NCI-H1694 treated with DMSO at 0.1 percent for 48 hours (cell line): ENCODE measurements at regions not wholly inside any gene's neighbourhood (a gene's known extent, or its start where the extent isn't known, plus 50 kb on each side); places are given as distances from the start of the nearest gene placed in this dataset.

Experiments
- DNase-seq: peaks from one replicate; lab custom pipeline; 2025; lab: John Stamatoyannopoulos, UW

DNA sequence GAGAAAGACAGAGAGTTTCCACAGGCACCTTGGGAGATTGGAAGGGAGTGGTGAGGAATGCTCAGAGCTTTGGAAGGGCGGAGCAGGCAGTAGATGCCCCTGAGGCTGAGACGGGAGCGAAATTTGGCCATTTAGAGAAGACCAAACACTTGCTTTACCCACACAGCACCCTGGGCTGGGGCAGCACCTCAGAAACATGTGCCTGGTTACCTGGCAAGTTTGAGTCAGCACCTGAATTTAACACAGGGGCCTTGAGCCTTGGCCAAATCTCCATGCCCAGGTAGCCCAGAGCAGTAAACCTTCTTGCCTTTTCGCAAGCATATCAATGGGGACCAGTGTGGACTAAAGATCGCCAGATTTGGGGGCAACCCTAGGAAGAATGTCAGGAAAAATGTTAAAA lies 111.9 kb upstream of the NFE2L3 start:
- no peak for DNase-seq

DNA sequence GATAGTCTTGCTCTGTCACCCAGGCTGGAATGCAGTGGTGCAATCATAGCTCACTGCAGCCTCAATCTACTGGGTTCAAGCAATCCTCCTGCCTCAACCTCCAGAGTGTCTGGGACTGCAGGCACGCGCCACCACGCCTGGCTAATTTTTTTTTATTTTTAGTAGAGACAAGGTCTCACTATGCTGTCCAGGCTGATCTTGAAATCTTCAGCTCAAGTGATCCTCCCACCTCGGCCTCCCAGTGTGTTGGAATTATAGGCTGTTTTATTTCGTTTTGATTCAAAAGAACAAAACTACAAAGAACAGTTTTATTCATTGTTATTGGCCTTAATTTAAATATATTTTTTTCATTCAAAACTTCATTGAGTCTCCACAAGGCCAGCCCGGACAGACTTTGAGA lies 109.8 kb upstream of the NFE2L3 start:
- no peak for DNase-seq

DNA sequence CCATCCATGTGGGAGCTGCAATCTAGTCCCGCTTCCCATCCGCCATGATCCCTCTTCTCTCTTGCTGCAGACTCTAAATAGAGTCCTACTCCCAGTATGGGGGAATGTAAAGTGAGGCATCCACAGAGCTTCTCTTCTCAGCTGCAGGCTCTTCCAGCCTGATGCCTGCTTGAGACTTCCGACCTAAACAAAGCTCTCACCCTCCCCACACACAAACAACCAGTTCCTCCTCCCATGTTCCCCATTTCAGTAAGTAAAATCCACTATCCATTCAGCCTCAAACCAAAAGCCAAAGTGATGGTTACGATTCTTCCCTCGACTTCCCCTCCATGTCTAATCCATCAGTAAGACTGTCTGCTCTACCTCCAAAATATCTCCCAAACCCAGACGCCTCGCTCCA lies 108.2 kb upstream of the NFE2L3 start:
- no peak for DNase-seq

DNA sequence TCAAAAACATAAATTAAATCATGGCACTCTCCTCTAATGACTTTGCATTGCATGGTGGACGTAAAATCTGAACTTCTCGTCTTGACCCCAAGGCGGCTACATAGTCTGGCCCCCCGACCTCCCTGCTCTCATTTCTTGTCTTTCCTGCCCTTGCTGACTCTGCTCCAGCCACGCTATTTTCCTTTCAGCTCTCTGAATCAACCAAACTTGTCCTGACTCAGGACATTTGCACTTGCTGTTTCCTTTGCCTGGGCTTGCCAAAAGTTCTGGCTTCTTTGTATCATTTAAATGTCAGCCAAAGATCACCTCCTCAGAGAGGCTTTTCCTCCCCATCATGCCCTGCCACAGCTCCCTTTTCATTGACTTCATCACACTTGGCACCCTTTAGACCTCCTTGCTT lies 107.7 kb upstream of the NFE2L3 start:
- DNase-seq = no peak

DNA sequence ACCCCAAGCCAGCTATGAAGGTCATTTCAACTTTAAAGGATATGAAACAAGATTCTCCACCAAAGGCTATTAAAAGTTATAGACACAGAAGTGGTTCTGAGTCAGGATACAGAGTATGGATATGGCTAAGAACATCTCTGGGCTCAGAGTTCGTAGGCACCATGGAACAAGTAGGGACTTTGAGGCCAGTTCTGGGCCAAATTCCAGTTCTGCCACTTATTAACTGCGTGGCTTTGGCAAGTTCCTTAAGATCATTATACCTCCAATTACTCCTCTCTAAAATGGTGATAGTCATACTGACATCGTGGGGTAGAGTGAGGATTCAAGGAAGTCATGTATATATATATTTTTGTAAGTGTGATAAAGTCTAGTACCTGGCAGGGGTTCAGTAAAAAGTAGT lies 105.8 kb upstream of the NFE2L3 start:
- no peak for DNase-seq

DNA sequence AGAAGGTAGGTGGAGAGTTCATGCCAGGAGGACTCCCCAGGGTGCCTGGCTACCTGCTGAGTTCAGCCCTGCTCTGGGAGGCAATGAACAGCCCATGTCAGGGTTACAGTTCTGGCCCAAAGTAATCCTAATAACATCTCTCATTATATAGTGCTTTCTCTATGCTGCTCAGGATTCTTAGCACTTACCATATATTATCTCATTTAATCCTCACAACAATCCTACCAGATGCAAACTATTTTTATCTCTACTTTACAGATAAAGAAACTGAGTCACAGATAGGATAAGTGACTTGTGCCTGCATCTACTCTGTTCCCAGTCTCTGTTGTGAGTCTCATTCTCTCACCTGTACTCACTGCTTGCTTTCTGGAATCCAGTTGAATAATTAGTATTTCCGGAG lies 105.1 kb upstream of the NFE2L3 start:
- DNase-seq = no peak

DNA sequence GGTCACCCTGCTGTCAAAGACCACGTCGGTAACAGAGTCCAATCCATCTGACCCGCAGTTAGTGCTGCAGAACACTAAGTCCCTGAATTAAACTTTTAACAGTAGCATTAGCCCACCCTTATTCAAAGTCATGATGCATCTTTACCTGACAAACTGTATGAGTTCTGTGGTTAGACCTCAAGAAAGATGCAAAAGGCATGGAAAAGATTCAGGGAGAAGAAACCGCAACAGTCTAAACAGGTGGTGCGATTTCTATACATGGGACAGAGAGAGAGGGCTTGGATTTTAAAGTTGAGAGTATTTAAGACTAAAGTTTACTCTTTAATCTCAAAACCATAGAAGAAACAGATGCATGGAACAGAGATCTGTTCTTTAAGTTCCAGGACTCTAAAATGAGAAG lies 103.3 kb upstream of the NFE2L3 start:
- DNase-seq = no peak

DNA sequence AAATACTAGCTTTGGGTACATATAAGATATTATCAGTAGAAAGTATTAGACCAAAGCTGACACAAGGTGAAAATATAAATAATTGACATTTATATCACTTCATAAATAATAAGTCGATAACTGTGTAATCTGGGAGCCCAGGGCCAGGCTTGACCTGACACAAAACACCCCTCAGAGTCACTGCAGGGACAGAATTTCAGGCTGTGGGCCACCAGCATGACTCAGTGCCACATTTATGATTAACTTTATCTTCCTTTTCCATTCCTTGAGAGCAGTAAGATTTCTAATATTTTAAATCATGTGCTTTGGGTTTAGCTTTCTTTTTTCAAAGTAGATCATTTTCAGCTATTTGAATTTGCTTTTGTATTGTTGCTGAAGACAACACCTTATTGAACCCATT lies 102.9 kb upstream of the NFE2L3 start:
- no peak for DNase-seq

DNA sequence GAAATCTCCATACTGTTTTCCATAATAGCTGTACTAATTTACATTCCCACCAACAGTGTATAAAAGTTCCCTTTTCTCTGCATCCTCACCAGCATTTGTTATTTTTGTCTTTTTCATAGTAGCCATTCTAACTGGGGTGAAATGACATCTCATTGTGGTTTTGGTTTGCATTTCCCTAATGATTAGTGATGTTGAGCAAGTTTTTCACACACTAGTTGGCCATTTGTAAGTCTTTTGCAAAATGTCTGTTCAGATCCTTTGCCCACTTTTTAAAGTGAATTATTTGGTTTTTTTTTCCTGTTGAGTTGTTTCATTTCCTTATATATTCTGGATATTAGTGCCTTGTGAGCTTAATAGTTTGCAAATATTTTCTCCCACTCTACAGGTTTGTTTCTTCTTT lies 101.0 kb upstream of the NFE2L3 start:
- no peak for DNase-seq

DNA sequence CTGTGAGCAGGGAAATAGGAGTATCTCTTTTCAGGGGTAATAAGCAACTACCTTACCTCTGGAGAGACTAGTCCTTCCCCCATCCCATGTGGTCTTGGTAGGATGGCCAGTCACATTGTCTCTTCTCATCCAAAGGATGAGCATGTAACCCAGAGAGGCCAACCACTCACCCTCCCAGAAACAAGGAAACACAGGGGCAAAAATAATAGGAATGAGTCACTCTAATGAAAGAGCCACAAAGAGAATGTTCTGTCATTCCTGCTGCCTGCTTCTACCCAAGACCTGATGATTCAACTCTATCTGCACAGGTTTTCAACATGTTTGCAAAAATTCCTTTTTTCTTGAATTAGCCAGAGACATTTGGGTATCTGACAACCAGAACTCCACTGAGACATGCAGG lies 99.3 kb upstream of the NFE2L3 start:
- DNase-seq = no peak

DNA sequence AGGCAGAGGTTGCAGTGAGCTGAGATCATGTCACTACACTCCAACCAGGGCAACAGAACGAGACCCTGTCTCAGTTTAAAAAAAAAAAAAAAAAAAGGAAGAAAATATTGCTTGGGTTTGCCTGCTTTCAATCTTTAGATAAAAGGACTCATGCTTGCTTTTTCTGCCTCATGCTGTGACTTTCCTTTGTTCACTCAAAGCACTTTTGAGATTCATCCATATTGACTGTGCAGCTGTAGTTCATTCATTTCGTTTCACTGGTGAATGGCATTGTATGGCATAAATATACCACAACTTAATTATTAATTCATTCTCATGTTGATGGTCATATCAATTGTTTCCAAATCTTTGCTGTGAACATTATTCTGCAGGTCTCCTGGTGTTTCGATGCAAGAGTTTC lies 97.6 kb upstream of the NFE2L3 start:
- no peak for DNase-seq

DNA sequence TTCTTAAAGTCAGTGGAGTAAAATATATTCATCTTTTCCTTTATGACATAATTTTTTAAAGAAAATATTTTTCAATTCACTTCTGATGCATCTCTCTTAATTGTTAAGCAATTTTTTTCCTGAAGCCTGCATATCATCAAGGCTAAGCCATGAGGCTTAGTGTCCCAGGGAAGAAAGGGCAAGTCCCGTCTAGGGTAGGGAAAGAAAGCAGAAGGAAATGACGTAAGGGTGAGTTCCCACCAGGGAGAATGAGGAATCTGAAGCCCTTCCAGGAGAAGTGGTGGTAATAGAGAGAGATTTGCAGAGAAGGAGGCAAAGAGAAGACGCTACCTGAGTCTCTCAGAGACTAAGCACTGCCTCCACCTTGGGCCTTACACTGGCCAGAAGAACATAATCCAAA lies 96.8 kb upstream of the NFE2L3 start:
- DNase-seq = no peak

DNA sequence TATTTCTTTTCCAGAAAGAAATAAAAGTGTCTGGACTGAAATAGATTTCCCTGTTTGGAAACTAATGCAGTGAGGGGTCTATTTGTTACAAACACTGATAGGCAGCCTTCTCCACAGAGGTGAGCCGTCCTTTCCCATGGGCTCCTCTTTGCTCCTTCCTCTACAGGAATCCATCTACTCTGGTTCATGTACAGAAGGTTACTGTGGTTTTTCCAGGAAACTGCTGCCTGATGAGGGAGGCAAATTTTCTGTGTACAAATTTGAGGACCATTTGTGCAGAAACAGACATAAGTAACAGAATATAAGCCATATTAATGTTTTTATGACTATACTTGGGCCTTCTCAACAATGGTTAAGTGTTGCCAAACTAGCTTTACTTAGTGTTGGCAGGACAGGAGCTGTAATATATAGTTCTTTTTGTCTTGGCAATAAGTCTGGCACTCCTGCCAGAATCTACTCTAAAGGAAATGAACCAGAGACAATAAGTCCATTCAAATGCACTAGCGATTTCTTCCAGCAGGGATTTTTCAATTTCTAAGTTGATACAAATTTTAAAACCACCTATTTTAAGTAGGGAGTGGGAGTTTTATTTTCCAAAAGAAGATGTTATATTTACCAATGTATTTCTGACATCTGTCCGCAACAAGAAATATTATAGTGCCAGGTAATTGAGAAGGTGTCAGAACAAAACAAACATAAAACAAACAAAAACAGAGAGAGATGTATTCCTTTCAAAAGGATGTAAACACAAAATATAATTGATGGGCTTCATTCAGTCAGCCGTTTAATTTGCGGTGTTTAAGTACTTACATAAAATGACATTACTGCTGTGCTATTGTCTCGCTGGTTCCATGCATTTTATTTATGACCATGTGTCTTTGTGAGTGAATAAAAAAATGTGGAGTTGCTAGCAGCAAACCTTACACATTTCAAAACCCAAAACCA lies 91.0 kb upstream of the NFE2L3 start:
- DNase-seq = no peak

DNA sequence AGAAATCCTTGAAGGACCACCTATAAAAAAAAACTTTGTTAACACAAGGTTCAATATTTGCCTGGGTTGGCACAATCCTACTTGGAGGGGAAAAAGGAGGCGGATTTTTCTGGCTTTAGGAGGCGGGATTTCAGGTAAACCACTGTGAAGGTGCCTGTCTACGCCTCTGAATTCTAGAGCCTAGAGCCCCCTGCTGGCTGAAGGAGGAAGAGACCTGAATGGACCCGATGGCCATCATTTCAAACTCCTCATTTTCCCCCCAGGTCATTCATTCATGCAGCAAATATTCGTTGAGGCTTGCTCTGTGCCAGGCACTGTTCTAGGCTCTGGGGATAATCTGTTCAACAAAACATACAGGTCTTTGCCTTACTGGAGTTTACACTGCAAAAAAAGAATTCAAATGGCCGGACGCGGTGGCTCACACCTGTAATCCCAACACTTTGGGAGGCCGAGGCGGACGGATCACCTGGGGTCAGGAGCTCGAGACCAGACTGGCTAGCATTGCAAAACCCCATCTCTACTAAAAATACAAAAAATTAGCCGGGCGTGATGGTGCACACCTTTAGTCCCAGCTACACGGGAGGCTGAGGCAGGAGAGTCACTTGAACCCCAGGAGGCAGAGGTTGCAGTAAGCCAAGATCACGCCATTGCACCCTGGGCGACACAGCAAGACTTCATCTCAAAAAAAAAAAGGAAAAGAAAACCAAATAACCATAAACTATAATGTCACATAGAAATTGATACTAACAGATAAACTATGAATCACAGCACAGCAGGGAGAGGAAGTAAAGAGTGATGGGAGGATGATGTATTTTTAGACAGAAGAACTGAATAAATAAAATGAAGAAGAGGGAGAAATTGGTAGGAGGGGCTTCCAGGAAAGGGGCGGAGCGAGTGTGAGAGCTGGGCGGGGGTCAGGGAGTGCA lies 90.1 kb upstream of the NFE2L3 start:
- peak; percentile 82 for DNase-seq

DNA sequence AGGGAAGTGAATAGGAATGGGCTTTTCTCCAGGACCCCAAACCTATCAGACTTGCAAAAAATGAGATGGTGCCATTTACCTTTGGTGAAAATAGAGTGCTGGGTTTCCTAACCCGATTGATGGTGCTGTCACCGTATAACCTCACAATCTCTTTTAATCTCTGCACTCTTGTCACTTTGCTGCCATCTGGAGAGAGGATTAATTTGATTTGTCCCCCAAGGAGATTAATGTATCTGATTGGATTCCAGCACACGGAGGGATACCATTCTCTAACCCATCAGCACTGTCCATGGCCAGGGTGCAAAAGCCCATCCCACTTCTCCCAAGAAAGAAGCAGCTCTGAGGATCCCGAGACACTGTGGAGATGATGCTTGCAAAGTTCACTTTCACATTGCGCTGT lies 86.3 kb upstream of the NFE2L3 start:
- no peak for DNase-seq

DNA sequence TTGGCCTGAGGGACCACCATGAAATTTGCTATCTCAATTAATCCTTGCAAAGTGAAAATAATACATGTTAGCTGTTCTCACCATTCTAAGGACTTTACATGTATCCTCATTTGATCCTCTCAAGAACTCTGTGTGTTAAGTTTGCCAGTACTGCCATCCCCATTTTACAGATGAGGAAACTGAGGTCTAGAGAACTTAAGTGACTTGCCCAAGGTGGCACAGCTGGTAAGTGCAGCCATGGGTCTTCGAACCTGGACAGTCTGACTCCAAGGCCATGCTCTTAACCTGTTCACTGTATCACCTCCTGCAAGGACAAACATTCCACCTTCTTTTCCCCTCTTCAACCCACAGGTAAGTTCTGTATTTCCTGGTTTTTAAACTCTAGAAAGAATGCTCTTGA lies 85.3 kb upstream of the NFE2L3 start:
- no peak for DNase-seq

DNA sequence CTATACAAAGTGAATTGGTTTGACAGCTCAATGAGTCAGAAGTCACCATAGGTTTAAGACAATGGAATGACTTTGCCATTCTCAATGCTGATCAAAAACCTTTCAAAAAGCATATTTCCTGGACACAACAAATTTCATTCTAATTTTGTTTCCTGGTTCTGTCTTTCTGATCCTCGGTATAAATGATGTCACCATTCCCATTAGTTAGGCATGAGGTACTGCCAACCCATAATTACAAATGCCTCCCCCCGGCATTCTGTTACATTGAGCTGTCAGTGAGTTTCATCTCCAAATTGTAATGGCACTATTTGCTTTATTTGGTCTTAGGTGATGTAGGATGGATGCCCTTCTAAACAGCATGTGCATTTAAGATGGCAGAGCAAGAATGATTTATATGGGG lies 81.7 kb upstream of the NFE2L3 start:
- no peak for DNase-seq

DNA sequence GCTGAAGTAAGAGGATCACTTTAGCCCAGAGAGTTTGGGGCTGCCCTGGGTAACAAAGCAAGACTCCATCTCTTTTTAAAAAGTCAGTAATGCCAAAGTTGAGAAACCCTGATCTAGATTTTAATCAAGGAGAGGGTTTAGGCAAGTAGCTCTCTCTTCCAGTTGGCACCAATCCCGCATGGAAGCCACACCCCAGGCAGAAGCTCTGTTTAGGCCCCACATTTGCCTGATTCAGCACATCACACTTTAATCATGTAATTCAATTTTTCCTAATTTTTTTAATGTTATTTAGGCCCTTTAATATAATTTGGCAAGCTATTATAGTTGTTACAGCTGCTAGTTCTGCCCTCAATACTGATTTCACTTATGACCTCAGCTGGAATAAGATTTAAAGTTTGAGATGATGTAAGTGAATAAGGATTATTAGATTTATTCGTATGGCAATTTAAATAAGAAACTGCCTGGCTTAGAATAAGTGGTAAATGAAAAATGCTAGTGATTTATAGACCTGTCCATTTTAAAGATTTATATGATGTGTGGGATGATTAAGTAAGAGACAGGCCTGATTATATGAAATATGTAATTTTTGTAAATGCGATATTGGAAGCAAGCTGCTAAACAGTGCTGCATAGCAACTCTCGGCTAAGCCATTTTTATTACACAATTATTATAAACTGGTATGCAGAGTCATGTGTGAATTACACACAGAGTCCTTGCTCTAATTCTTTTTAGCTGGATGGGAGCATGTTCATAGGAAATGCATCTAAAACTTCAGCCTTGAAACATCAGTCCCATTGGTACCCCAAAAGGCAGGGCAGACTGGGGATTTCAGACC lies 80.2 kb upstream of the NFE2L3 start:
- no peak for DNase-seq

DNA sequence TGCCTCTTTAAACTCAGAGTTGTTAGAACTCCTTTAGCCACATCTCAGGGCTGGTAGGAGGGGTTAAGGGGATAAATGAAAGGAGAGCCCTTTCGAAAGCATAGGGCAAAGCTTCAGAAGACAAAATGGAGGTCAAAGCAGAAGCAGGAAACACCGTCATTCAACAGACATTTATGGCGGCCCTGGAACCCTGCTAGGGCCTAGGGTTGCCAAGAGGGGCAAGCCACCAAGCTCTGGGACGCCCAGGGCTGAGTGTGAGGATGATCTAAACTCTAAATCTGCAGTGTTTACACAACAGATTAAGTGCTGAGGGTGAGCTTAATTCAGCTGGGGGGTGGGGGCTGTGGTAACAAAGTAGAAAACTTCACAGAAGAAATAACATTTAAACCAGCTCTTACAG lies 79.0 kb upstream of the NFE2L3 start:
- no peak for DNase-seq

DNA sequence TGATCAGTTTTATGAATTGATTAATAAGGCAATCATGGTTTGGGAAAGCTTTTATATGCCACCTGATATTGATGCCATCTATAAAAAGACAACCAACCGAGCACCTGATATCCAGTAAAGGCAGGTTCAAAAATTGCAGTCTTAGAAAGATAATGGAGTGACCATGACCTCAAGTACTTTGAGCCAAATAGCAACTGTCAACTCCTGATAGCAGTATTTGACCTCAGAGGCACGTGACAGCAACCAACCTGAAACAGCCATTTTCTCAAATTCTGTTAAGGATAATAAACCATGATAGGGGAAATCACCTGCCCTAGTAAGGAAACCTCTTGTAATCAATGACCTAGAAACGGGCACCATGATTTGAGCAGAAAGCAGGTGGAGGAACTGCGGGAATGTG lies 77.1 kb upstream of the NFE2L3 start:
- no peak for DNase-seq

DNA sequence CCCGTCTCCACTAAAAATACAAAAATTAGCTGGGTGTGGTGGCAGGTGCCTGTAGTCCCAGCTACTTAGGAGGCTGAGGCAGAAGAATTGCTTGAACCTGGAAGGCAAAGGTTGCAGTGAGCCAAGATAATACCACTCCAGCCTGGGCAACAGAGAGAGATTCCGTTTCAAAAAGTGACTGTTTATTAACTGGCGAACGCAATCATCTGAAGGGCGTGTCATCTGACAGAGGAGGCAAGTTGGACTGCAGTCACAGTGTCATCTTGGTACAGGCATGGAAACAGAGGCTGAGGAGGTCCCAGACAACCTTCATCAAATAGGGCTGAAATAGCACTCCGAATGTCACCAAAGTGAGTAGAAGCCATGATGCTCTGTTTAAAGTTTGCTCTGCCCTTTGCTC lies 75.3 kb upstream of the NFE2L3 start:
- no peak for DNase-seq
